ENCODE measurements at regions not wholly inside any gene's neighbourhood (a gene's known extent, or its start where the extent isn't known, plus 50 kb on each side); places are given as distances from the start of the nearest gene placed in this dataset.

- H2AFZ ChIP-seq (ENCODE audit: low read depth, low read length), result no peak overlapping the region
These were observed 186.4 kb downstream of the MRPL39 start for GRCh38 chr21:25420831-25421230.

DNA sequence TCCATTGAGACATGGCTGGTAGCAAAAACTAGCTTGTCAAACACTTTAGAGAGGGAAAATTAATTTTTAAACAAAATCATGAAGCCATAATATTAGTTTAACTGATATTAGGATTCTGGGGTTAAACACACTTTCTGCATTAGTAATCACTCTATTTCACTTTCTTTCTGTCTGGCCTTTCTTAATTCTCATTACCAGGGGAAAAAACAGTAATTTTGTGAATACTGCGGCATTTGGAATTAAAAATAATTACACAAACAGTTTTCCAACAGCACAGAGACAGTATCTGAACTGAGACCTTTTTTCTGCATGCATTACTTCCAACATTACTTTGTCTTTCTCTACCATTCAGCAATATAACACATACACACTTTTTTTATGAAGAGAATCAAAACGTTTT lies 190.6 kb downstream of the MRPL39 start:
- Histone ChIP-seq H3K27me3 (ENCODE audit: insufficient read depth, low read depth, low read length) (no peaks in the 10 kb centered on the region), H3F3A (ENCODE audit: insufficient read depth, low read length, poor library complexity, severe bottlenecking) (no peaks in the 10 kb centered on the region), H3K4me3 (ENCODE audit: low read length) (no peak overlapping the region), H3K36me3 (ENCODE audit: insufficient read depth, low read length) (no peaks in the 10 kb centered on the region), H2AFZ (ENCODE audit: low read depth, low read length) (no peak overlapping the region), H3K9me3 (ENCODE audit: low read length) (peaks cover 5% of the 10 kb centered on the region), H4K20me1 (ENCODE audit: insufficient read depth) (no peaks in the 10 kb centered on the region), H3K79me2 (replicated peaks; ENCODE audit: insufficient read depth, low read length) (no peaks in the 10 kb centered on the region), H3K9ac (ENCODE audit: low read length) (no peak overlapping the region), H3K4me2 (ENCODE audit: low read length) (no peak overlapping the region), H3K9me2 (ENCODE audit: insufficient read depth, low read length) (no peaks in the 10 kb centered on the region), H3K27ac (ENCODE audit: low read length) (no peak overlapping the region)
- TF ChIP-seq EP300 (conservative IDR thresholded peaks at IDR 0.05; ENCODE audit: poor library complexity, severe bottlenecking) (no peak), MXI1 (conservative IDR thresholded peaks at IDR 0.05; ENCODE audit: poor library complexity, severe bottlenecking) (no peak)

More at GRCh38 chr21:25420831-25421230, 186.4 kb downstream of the MRPL39 start:
- Histone ChIP-seq H3K27ac (ENCODE audit: low read length) (no peak overlapping the region), H3K79me2 (replicated peaks; ENCODE audit: insufficient read depth, low read length) (no peaks in the 10 kb centered on the region), H3K27me3 (ENCODE audit: insufficient read depth, low read depth, low read length) (no peaks in the 10 kb centered on the region), H3K4me3 (ENCODE audit: low read length) (no peak overlapping the region), H4K20me1 (ENCODE audit: insufficient read depth) (no peaks in the 10 kb centered on the region), H3K9me3 (ENCODE audit: low read length) (no peaks in the 10 kb centered on the region), H3F3A (ENCODE audit: insufficient read depth, low read length, poor library complexity, severe bottlenecking) (no peaks in the 10 kb centered on the region), H3K9me2 (ENCODE audit: insufficient read depth, low read length) (no peaks in the 10 kb centered on the region), H3K36me3 (ENCODE audit: insufficient read depth, low read length) (no peaks in the 10 kb centered on the region), H3K9ac (ENCODE audit: low read length) (no peak overlapping the region), H3K4me2 (ENCODE audit: low read length) (no peak overlapping the region)
- TF ChIP-seq CTCF (IDR thresholded peaks at IDR 0.05; ENCODE audit: poor library complexity, severe bottlenecking) (no peak), POLR2AphosphoS5 (IDR thresholded peaks at IDR 0.05) (no peak)

GRCh38 chr21:25412100-25412499 lies 195.2 kb downstream of the MRPL39 start:
- Histone ChIP-seq H3K4me3 (ENCODE audit: low read length) (no peak overlapping the region), H2AFZ (ENCODE audit: low read depth, low read length) (no peak overlapping the region), H3K9me3 (ENCODE audit: low read length) (peaks cover 5% of the 10 kb centered on the region), H3K27me3 (ENCODE audit: insufficient read depth, low read depth, low read length) (no peaks in the 10 kb centered on the region), H4K20me1 (ENCODE audit: insufficient read depth) (no peaks in the 10 kb centered on the region), H3K27ac (ENCODE audit: low read length) (no peak overlapping the region), H3K9ac (ENCODE audit: low read length) (no peak overlapping the region), H3F3A (ENCODE audit: insufficient read depth, low read length, poor library complexity, severe bottlenecking) (no peaks in the 10 kb centered on the region), H3K79me2 (replicated peaks; ENCODE audit: insufficient read depth, low read length) (no peaks in the 10 kb centered on the region), H3K4me2 (ENCODE audit: low read length) (no peak overlapping the region), H3K9me2 (ENCODE audit: insufficient read depth, low read length) (no peaks in the 10 kb centered on the region), H3K36me3 (ENCODE audit: insufficient read depth, low read length) (no peaks in the 10 kb centered on the region)
- TF ChIP-seq MXI1 (conservative IDR thresholded peaks at IDR 0.05; ENCODE audit: poor library complexity, severe bottlenecking) (no peak), TAF1 (IDR thresholded peaks at IDR 0.05; ENCODE audit: low read depth) (no peak), POLR2AphosphoS5 (IDR thresholded peaks at IDR 0.05) (no peak), CTCF (IDR thresholded peaks at IDR 0.05; ENCODE audit: poor library complexity, severe bottlenecking) (no peak)
- TF ChIP-seq, protein P1, sequence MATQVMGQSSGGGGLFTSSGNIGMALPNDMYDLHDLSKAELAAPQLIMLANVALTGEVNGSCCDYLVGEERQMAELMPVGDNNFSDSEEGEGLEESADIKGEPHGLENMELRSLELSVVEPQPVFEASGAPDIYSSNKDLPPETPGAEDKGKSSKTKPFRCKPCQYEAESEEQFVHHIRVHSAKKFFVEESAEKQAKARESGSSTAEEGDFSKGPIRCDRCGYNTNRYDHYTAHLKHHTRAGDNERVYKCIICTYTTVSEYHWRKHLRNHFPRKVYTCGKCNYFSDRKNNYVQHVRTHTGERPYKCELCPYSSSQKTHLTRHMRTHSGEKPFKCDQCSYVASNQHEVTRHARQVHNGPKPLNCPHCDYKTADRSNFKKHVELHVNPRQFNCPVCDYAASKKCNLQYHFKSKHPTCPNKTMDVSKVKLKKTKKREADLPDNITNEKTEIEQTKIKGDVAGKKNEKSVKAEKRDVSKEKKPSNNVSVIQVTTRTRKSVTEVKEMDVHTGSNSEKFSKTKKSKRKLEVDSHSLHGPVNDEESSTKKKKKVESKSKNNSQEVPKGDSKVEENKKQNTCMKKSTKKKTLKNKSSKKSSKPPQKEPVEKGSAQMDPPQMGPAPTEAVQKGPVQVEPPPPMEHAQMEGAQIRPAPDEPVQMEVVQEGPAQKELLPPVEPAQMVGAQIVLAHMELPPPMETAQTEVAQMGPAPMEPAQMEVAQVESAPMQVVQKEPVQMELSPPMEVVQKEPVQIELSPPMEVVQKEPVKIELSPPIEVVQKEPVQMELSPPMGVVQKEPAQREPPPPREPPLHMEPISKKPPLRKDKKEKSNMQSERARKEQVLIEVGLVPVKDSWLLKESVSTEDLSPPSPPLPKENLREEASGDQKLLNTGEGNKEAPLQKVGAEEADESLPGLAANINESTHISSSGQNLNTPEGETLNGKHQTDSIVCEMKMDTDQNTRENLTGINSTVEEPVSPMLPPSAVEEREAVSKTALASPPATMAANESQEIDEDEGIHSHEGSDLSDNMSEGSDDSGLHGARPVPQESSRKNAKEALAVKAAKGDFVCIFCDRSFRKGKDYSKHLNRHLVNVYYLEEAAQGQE (IDR thresholded peaks at IDR 0.05; ENCODE audit: borderline replicate concordance), result no peak

Measured in neural cell (in vitro differentiated cells).